Kidney (tissue), 13 donors: ENCODE measurements at regions not wholly inside any gene's neighbourhood (a gene's known extent, or its start where the extent isn't known, plus 50 kb on each side); places are given as distances from the start of the nearest gene placed in this dataset.

Experiments
- DNase-seq, 5 donors: peaks; one replicate each; pipeline ENCODE4 v3.0.0-alpha.2; 2013 to 2020
- FAIRE-seq: peaks from 2 replicates; lab custom pipeline; 2012; peaks lifted over from hg19 to GRCh38; lab: Jason Lieb, UNC
- H3K27ac ChIP-seq, 2 donors: one replicate each; pipeline ENCODE4 v1.7.0; 2013; ENCODE audit warnings: low read depth in 2 of 2, low read length in 2 of 2, inconsistent platforms in 1 of 2
- H3K27me3 ChIP-seq: one replicate; pipeline ENCODE4 v1.7.1; 2013; ENCODE audit warnings: low read length, inconsistent platforms; ENCODE audit not compliant: control insufficient read depth, insufficient read depth
- H3K36me3 ChIP-seq, 3 donors: one replicate each; pipeline versions ENCODE4 v1.7.0 to v1.7.1; 2013; ENCODE audit warnings: low read length in 3 of 3, control low read depth in 1 of 3, inconsistent platforms in 1 of 3; ENCODE audit not compliant: insufficient read depth in 3 of 3, control insufficient read depth in 2 of 3
- H3K4me1 ChIP-seq, 3 donors: one replicate each; pipeline versions ENCODE4 v1.7.0 to v1.7.1; 2013; ENCODE audit warnings: low read length in 3 of 3, inconsistent platforms in 1 of 3, low read depth in 1 of 3; ENCODE audit not compliant: control insufficient read depth in 2 of 3, insufficient read depth in 2 of 3
- H3K4me3 ChIP-seq, 3 donors: one replicate each; pipeline versions ENCODE4 v1.7.0 to v1.8.1; 2013; ENCODE audit warnings: low read length in 3 of 3, control low read depth in 1 of 3, inconsistent platforms in 1 of 3
- H3K9ac ChIP-seq, 3 donors: one replicate each; pipeline versions ENCODE4 v1.7.0 to v1.7.1; 2013; ENCODE audit warnings: low read length in 3 of 3, control low read depth in 1 of 3, inconsistent platforms in 1 of 3
- H3K9me3 ChIP-seq, 3 donors: one replicate each; pipeline versions ENCODE4 v1.7.0 to v1.7.1; 2013; ENCODE audit warnings: low read length in 3 of 3, control low read depth in 1 of 3, inconsistent platforms in 1 of 3; ENCODE audit not compliant: control insufficient read depth in 2 of 3, insufficient read depth in 1 of 3
- intact Hi-C: fragments of 100-400 bp; cut with DNase I; formaldehyde crosslinking; loops from one replicate; pipeline ENCODE4 v1.11.1; 2022
- TF ChIP-seq, protein P1 (sequence below): IDR thresholded peaks from 3 replicates; pipeline ENCODE4 v1.5.1; 2012; ENCODE audit warnings: mild to moderate bottlenecking, moderate library complexity, borderline replicate concordance; ENCODE audit not compliant: insufficient read depth; ENCODE audit errors: extremely low read depth
- donor health status: control.
- donor health status: control.
- donor health status: control.
- donor health status: control.
- donor health status: control.
- donor health status: DM: yes; HTN: yes; CAD: no.
- donor health status: Normal renal cell carcinoma (clear cell type).

GRCh38 chr2:241987726-241988125 lies 118.2 kb downstream of the RTP5 start:
- no peak overlapping the region for H3K27ac ChIP-seq
- intact Hi-C loops, result no loop called here
- no peak overlapping the region for H3K4me3 ChIP-seq
- peaks cover 0 to 2% (median 0%) of the 10 kb centered on the region in 3 donors for H3K9me3 ChIP-seq
- H3K36me3 ChIP-seq, result no peaks in the 10 kb centered on the region
- TF ChIP-seq, protein P1, sequence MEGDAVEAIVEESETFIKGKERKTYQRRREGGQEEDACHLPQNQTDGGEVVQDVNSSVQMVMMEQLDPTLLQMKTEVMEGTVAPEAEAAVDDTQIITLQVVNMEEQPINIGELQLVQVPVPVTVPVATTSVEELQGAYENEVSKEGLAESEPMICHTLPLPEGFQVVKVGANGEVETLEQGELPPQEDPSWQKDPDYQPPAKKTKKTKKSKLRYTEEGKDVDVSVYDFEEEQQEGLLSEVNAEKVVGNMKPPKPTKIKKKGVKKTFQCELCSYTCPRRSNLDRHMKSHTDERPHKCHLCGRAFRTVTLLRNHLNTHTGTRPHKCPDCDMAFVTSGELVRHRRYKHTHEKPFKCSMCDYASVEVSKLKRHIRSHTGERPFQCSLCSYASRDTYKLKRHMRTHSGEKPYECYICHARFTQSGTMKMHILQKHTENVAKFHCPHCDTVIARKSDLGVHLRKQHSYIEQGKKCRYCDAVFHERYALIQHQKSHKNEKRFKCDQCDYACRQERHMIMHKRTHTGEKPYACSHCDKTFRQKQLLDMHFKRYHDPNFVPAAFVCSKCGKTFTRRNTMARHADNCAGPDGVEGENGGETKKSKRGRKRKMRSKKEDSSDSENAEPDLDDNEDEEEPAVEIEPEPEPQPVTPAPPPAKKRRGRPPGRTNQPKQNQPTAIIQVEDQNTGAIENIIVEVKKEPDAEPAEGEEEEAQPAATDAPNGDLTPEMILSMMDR, result no peak
- no peaks in the 10 kb centered on the region for H3K4me1 ChIP-seq
- H3K27me3 ChIP-seq, result no peaks in the 10 kb centered on the region
- no peak for DNase-seq
- no peak overlapping the region for H3K9ac ChIP-seq
- no peak for FAIRE-seq

DNA sequence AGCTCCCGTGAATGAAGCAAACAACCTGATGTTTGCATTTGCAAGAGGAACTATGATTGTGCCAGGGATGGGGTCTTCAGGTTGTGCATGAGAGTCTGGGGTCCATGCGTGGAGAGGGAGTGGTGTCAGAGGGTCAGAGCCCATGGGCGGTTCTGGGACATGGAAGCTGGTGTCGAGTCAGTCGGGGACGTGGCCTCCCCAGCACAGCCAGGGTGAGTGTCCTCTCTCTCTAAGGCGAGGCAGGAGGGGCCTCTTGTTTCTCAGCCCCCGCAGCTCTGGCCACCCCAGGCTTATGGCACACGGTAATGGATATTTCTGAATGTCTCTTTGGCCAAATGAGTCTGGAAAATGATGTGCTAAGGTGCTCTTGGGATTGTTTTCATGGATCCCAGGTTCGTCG lies 118.6 kb downstream of the RTP5 start:
- intact Hi-C loops, result no loop called here
- FAIRE-seq, result no peak
- DNase-seq, result no peak
- Histone ChIP-seq H3K4me3 (no peak overlapping the region), H3K27me3 (no peaks in the 10 kb centered on the region), H3K9ac (no peak overlapping the region), H3K27ac (no peak overlapping the region), H3K9me3 (peaks cover 0 to 2% (median 0%) of the 10 kb centered on the region in 3 donors), H3K4me1 (no peaks in the 10 kb centered on the region), H3K36me3 (no peaks in the 10 kb centered on the region)
- TF ChIP-seq, protein P1, result no peak

- H3K27ac ChIP-seq, result no peak overlapping the region
- no peaks in the 10 kb centered on the region for H3K27me3 ChIP-seq
- H3K9ac ChIP-seq, result no peak overlapping the region
- no peaks in the 10 kb centered on the region for H3K36me3 ChIP-seq
- peaks cover 0 to 2% (median 0%) of the 10 kb centered on the region in 3 donors for H3K9me3 ChIP-seq
- intact Hi-C loops, result no loop called here
- FAIRE-seq (no peak), DNase-seq (no peak)
- no peaks in the 10 kb centered on the region for H3K4me1 ChIP-seq
- TF ChIP-seq, protein P1, result no peak
- H3K4me3 ChIP-seq, result no peak overlapping the region
Observed at GRCh38 chr2:241989074-241989473, 119.5 kb downstream of the RTP5 start.

DNA sequence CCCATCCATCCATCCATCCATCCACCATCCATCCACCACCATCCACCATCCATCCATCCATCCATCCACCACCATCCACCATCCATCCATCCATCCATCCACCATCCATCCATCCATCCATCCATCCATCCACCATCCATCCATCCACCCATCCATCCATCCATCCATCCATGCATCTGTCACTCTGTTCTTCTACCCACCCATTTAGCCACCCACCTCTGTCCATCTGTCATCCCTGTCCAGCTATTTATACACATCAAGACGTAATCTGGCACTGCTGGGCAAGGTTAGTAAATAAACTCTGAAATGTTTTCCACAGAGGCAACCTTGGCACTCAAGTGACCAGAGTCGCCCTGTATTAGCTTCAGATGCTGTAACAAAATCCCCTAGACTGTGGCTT lies 120.9 kb downstream of the RTP5 start:
- Histone ChIP-seq H3K4me3 (no peak overlapping the region), H3K27ac (no peak overlapping the region), H3K27me3 (no peaks in the 10 kb centered on the region), H3K9ac (no peak overlapping the region), H3K9me3 (peaks cover 0 to 2% (median 0%) of the 10 kb centered on the region in 3 donors), H3K4me1 (no peaks in the 10 kb centered on the region), H3K36me3 (no peaks in the 10 kb centered on the region)
- FAIRE-seq, result no peak
- intact Hi-C loops, result no loop called here
- no peak for DNase-seq
- TF ChIP-seq, protein P1, result no peak
